Osteoblast (primary cell): ENCODE measurements at regions not wholly inside any gene's neighbourhood (a gene's known extent, or its start where the extent isn't known, plus 50 kb on each side); places are given as distances from the start of the nearest gene placed in this dataset.

Experiments
- DNase-seq: peaks from one replicate; pipeline ENCODE4 v3.0.0; 2011; ENCODE audit warnings: low spot score, mixed read lengths; ENCODE audit not compliant: insufficient read length; ENCODE audit errors: missing footprints
- H2AFZ ChIP-seq: 2 replicates; pipeline ENCODE4 v1.6.0; 2011; ENCODE audit warnings: mild to moderate bottlenecking, low read length
- H3K27ac ChIP-seq: 2 replicates; pipeline ENCODE4 v1.5.1; 2011; ENCODE audit warnings: mild to moderate bottlenecking, low read depth, low read length, moderate library complexity
- H3K27me3 ChIP-seq: 2 replicates; pipeline ENCODE4 v1.6.0; 2012; ENCODE audit warnings: mild to moderate bottlenecking, control low read depth, inconsistent platforms, low read length, moderate library complexity; ENCODE audit not compliant: insufficient read depth
- H3K36me3 ChIP-seq: 2 replicates; pipeline ENCODE4 v1.5.1; 2011; ENCODE audit warnings: mild to moderate bottlenecking, low read length, control low read depth, moderate library complexity; ENCODE audit not compliant: insufficient read depth
- H3K4me1 ChIP-seq: 2 replicates; pipeline ENCODE4 v1.5.1; 2011; ENCODE audit warnings: mild to moderate bottlenecking, low read length, control low read depth, moderate library complexity; ENCODE audit not compliant: insufficient read depth
- H3K4me2 ChIP-seq: 2 replicates; pipeline ENCODE4 v1.6.0; 2011; ENCODE audit warnings: mild to moderate bottlenecking, low read length; ENCODE audit not compliant: insufficient read depth
- H3K4me3 ChIP-seq: fragments of 200-600 bp; sonication (generic); 3 replicates; pipeline ENCODE4 v1.5.1; 2012; ENCODE audit warnings: mild to moderate bottlenecking, low read length, inconsistent platforms; ENCODE audit not compliant: insufficient read depth
- H3K79me2 ChIP-seq: 2 replicates; pipeline ENCODE4 v1.6.0; 2012; ENCODE audit warnings: mild to moderate bottlenecking, low read length, control low read depth, inconsistent platforms; ENCODE audit not compliant: insufficient read depth
- H3K9me3 ChIP-seq: 2 replicates; pipeline ENCODE4 v1.5.1; 2011; ENCODE audit warnings: low read depth, low read length, control low read depth
- H4K20me1 ChIP-seq: 2 replicates; pipeline ENCODE4 v1.6.0; 2012; ENCODE audit warnings: mild to moderate bottlenecking, low read length, control low read depth; ENCODE audit not compliant: insufficient read depth
- CTCF ChIP-seq: IDR thresholded peaks from 2 replicates; pipeline ENCODE4 v1.5.1; 2011; ENCODE audit warnings: mild to moderate bottlenecking, low read depth, low read length, moderate library complexity; ENCODE audit errors: extremely low read depth

- Histone ChIP-seq H3K27ac (no peak overlapping the region), H4K20me1 (no peaks in the 10 kb centered on the region), H3K4me3 (no peak overlapping the region), H3K79me2 (no peaks in the 10 kb centered on the region), H3K9me3 (no peaks in the 10 kb centered on the region), H2AFZ (no peak overlapping the region), H3K4me2 (no peak overlapping the region), H3K4me1 (peaks cover 7% of the 10 kb centered on the region), H3K36me3 (no peaks in the 10 kb centered on the region), H3K27me3 (no peaks in the 10 kb centered on the region)
- no peak for TF ChIP-seq CTCF
- no peak for DNase-seq
Observed at GRCh38 chr9:78896479-78896878, 599.6 kb downstream of the PSAT1 start.

GRCh38 chr9:78898234-78898633 is 601.3 kb downstream of the PSAT1 start:
- DNase-seq, result no peak
- Histone ChIP-seq H3K4me2 (no peak overlapping the region), H3K9me3 (no peaks in the 10 kb centered on the region)

DNA sequence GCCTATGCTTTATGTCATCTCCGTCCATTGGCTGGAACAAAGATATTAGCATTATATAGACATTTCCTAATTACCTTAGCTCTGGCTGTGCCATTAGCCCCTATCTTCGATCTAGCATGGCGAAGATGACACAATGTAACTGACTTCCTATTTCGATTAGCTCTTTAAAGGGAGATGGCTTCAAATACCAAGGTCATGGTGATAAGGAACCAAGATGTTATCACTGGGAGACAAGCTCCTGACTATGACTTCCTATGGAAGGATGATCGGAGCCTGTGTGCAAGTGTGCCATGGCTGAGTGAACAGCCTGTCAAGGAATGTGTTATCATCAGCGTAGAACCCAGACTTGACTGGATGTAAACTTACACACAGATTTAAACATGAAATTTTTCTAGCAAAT is 602.1 kb downstream of the PSAT1 start:
- H3K36me3 ChIP-seq, result no peaks in the 10 kb centered on the region
- no peaks in the 10 kb centered on the region for H4K20me1 ChIP-seq
- H3K27me3 ChIP-seq, result no peaks in the 10 kb centered on the region
- no peak overlapping the region for H3K4me2 ChIP-seq
- H3K27ac ChIP-seq, result no peak overlapping the region
- no peaks in the 10 kb centered on the region for H3K79me2 ChIP-seq
- DNase-seq, result no peak
- H3K4me1 ChIP-seq, result peaks cover 4% of the 10 kb centered on the region
- H2AFZ ChIP-seq, result no peak overlapping the region
- no peaks in the 10 kb centered on the region for H3K9me3 ChIP-seq
- no peak for TF ChIP-seq CTCF
- H3K4me3 ChIP-seq, result no peak overlapping the region

More at GRCh38 chr9:78898234-78898633, 601.3 kb downstream of the PSAT1 start:
- Histone ChIP-seq H4K20me1 (no peaks in the 10 kb centered on the region), H3K36me3 (no peaks in the 10 kb centered on the region), H3K4me3 (no peak overlapping the region), H3K79me2 (no peaks in the 10 kb centered on the region), H3K27ac (no peak overlapping the region), H3K4me1 (peaks cover 6% of the 10 kb centered on the region), H2AFZ (no peak overlapping the region), H3K27me3 (no peaks in the 10 kb centered on the region)
- no peak for TF ChIP-seq CTCF

- Histone ChIP-seq H3K36me3 (no peaks in the 10 kb centered on the region), H3K79me2 (no peaks in the 10 kb centered on the region), H3K27me3 (no peaks in the 10 kb centered on the region), H3K4me3 (no peak overlapping the region), H3K9me3 (no peaks in the 10 kb centered on the region), H3K27ac (no peak overlapping the region), H3K4me1 (peaks cover 4% of the 10 kb centered on the region), H3K4me2 (no peak overlapping the region), H4K20me1 (no peaks in the 10 kb centered on the region), H2AFZ (no peak overlapping the region)
- no peak for TF ChIP-seq CTCF
- no peak for DNase-seq
Observed at GRCh38 chr9:78900500-78900899, 603.6 kb downstream of the PSAT1 start.
